Tibial nerve (tissue), 3 donors: ENCODE measurements at regions not wholly inside any gene's neighbourhood (a gene's known extent, or its start where the extent isn't known, plus 50 kb on each side); places are given as distances from the start of the nearest gene placed in this dataset.

Experiments used
- POLR2A ChIP-seq, 2 donors: fragments of 450-650 bp; IDR thresholded peaks; one replicate each; pipeline ENCODE4 v1.6.1; 2017; ENCODE audit warnings: antibody characterized with exemption in 2 of 2, mild to moderate bottlenecking in 2 of 2, moderate library complexity in 2 of 2
- TF ChIP-seq, protein P1 (sequence below), 5 experiments: fragments of 200-600 bp in 3 of 5; fragments of 450-650 bp in 2 of 5; sonication (generic) in 3 of 5; IDR thresholded peaks; one replicate each; pipeline ENCODE4 v1.5.1; 2016 to 2019; ENCODE audit warnings: antibody characterized with exemption in 5 of 5, mild to moderate bottlenecking in 3 of 5, moderate library complexity in 2 of 5

DNA sequence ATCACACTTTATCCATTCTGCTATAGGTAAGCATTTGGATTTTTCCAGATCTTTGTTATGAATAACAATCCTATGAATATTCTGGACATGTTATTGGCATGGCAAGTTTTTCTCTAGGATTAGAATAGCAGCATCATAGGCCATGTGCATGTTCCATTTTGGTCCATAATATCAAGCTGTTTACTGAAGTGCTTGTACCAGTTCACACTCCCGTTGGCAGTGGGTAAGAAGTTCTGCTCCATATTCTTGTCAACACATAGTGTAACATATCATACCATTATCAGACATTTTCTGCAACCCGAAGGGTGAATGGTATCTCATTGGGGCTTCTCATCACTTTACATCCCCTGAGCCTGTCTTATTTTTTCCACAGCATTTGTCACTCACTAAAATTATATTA lies 661.9 kb upstream of the SALL1 start:
- TF ChIP-seq, protein P1, sequence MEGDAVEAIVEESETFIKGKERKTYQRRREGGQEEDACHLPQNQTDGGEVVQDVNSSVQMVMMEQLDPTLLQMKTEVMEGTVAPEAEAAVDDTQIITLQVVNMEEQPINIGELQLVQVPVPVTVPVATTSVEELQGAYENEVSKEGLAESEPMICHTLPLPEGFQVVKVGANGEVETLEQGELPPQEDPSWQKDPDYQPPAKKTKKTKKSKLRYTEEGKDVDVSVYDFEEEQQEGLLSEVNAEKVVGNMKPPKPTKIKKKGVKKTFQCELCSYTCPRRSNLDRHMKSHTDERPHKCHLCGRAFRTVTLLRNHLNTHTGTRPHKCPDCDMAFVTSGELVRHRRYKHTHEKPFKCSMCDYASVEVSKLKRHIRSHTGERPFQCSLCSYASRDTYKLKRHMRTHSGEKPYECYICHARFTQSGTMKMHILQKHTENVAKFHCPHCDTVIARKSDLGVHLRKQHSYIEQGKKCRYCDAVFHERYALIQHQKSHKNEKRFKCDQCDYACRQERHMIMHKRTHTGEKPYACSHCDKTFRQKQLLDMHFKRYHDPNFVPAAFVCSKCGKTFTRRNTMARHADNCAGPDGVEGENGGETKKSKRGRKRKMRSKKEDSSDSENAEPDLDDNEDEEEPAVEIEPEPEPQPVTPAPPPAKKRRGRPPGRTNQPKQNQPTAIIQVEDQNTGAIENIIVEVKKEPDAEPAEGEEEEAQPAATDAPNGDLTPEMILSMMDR (IDR thresholded peaks at IDR 0.05) = no peak
- TF ChIP-seq POLR2A (IDR thresholded peaks at IDR 0.05) = no peak
